ENCODE measurements at regions not wholly inside any gene's neighbourhood (a gene's known extent, or its start where the extent isn't known, plus 50 kb on each side); places are given as distances from the start of the nearest gene placed in this dataset.
"Not testable (repeated sequence)": the region's sequence is repeated elsewhere in the genome, so short reads cannot be mapped to it uniquely, and the experiment has no call there.

DNA sequence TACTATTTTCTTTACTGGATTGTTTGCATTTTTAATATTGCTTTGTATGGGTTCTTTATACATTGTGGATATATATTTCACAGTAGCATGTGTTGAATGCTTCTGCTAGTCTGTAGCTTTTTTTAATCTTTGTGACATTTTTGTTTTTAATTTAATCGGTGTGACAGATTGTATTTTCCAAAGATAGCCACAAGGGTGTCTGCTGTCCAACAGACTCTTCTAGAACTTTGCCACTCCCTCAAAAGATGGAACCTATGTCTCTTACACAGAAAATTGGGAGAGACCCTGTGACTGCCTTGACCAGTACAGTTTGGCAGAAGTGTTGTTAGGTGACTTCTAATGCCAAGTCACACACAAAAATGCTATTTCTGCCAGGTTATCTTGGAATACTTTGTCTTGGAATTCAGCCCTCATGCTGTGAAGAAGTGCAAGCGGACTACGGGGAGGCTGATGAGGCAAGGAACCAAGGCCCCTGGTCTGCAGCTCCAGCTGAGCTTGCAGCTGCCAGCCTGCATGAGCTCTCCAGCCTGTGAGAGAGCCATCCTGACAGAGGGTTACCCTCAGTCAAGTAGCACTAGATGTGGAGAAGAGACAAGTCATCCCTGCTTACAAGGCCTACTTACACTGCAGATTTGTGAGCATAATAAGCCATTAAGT is 110.8 kb downstream of the TDRD15 start:
- no peaks in the 10 kb centered on the region for H3K27me3 ChIP-seq
- no peak overlapping the region for H3K4me3 ChIP-seq
- H3K36me3 ChIP-seq (ENCODE audit: low read depth, missing control alignments) = no peaks in the 10 kb centered on the region
- no peak for DNase-seq
- no peak overlapping the region for H3K27ac ChIP-seq
- 65 to 88% methylated on average over 3 of the region's 3 CpGs for WGBS, 2 donors
- no peaks in the 10 kb centered on the region for H3K9me3 ChIP-seq
- TF ChIP-seq POLR2A (IDR thresholded peaks at IDR 0.05) = no peak
- H3K4me1 ChIP-seq = peaks cover 5% of the 10 kb centered on the region
- intact Hi-C loops (cut with DNase I; ENCODE audit: low total_unique reads) = no loop called here

DNA sequence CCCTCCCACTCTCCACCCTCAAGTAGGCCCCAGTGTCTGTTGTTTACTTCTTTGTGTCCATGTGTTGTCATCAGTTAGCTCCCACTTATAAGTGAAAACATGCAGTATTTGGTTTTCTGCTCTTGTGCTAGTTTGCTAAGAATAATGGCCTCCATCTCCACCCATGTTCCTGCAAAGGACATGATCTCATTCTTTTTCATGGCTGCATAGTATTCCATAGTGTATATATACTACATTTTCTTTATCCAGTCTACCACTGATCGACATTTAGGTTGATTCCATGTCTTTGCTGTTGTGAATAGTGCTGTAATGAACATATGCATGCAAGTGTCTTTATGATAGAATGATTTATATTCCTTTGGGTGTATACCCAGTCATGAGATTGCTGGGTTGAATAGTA is 116.0 kb downstream of the TDRD15 start:
- H3K27ac ChIP-seq; H3K36me3 ChIP-seq (ENCODE audit: low read depth, missing control alignments); H3K4me1 ChIP-seq; H3K4me3 ChIP-seq; DNase-seq; intact Hi-C loops (cut with DNase I; ENCODE audit: low total_unique reads); H3K9me3 ChIP-seq; H3K27me3 ChIP-seq: not testable (repeated sequence)
- 88 to 96% methylated on average over 1 of the region's 1 CpG for WGBS, 2 donors

DNA sequence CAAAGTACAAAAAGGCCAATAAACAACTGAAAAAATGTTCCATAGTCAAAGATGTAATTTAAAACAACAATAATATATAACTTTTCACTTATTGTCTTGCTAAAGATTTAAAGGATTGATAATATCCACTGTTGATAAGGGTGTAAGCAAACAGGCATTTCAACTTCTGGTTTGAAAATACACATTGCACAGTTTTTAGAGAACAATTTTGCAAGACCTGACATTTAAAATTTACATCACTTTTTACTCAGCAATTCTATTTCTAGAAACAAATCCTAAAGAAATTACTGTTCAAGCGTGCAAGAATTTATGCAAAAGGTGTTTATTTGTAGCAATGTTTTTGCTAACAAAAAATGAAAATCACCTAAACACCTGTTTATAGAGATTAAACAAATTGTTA is 120.4 kb downstream of the TDRD15 start:
- no peak for DNase-seq
- no peaks in the 10 kb centered on the region for H3K27me3 ChIP-seq
- H3K27ac ChIP-seq = no peak overlapping the region
- intact Hi-C loops (cut with DNase I; ENCODE audit: low total_unique reads) = no loop called here
- WGBS, 2 donors = 92 to 94% methylated on average over 1 of the region's 1 CpG
- no peaks in the 10 kb centered on the region for H3K4me1 ChIP-seq
- no peaks in the 10 kb centered on the region for H3K9me3 ChIP-seq
- no peaks in the 10 kb centered on the region for H3K36me3 ChIP-seq (ENCODE audit: low read depth, missing control alignments)
- TF ChIP-seq, protein P1, sequence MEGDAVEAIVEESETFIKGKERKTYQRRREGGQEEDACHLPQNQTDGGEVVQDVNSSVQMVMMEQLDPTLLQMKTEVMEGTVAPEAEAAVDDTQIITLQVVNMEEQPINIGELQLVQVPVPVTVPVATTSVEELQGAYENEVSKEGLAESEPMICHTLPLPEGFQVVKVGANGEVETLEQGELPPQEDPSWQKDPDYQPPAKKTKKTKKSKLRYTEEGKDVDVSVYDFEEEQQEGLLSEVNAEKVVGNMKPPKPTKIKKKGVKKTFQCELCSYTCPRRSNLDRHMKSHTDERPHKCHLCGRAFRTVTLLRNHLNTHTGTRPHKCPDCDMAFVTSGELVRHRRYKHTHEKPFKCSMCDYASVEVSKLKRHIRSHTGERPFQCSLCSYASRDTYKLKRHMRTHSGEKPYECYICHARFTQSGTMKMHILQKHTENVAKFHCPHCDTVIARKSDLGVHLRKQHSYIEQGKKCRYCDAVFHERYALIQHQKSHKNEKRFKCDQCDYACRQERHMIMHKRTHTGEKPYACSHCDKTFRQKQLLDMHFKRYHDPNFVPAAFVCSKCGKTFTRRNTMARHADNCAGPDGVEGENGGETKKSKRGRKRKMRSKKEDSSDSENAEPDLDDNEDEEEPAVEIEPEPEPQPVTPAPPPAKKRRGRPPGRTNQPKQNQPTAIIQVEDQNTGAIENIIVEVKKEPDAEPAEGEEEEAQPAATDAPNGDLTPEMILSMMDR (IDR thresholded peaks at IDR 0.05) = no peak
- no peak for TF ChIP-seq POLR2A (IDR thresholded peaks at IDR 0.05)
- no peak overlapping the region for H3K4me3 ChIP-seq

DNA sequence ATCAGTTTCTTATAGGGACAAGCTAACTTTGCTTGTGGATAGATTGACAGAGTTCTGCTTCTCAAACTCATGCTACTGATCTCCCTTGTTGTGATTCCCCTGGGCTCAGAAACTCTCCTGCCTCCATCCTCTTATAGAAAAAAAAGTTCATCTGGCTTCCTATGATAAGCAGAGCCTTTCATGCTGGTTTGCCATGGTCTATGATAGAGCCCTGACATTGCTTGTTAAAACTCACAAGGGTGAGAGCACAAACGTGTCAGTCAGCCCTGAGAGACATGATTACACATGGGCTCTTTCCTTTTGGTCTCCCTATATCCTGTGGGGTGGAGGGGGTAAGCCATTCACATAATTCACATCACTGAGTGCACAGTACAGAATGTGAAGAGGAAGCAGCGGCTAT is 121.8 kb downstream of the TDRD15 start:
- no peak overlapping the region for H3K27ac ChIP-seq
- 84 to 91% methylated on average over 2 of the region's 2 CpGs for WGBS, 2 donors
- no peaks in the 10 kb centered on the region for H3K9me3 ChIP-seq
- intact Hi-C loops (cut with DNase I; ENCODE audit: low total_unique reads) = no loop called here
- no peaks in the 10 kb centered on the region for H3K4me1 ChIP-seq
- H3K4me3 ChIP-seq = no peak overlapping the region
- H3K36me3 ChIP-seq (ENCODE audit: low read depth, missing control alignments) = no peaks in the 10 kb centered on the region
- no peak for TF ChIP-seq POLR2A (IDR thresholded peaks at IDR 0.05)
- TF ChIP-seq, protein P1 (IDR thresholded peaks at IDR 0.05) = no peak
- no peaks in the 10 kb centered on the region for H3K27me3 ChIP-seq
- DNase-seq = no peak

DNA sequence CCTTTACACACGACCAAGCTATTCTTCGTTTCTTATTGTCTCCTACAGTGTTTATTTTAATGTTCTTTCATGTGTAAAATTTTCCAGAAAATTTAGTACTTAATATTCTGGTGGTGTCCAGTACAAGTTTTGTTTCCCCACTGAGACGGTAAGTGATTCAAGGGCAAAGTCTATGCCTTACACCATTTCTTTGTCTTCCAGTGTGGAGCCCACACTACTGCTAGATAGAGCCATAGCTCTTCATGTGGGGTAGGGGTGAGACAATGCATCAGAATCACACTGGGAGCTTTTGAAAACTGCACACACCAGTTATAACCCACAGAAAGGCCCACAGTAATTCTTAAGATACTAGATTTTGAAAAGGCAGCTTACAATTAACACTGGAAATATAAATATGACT is 125.6 kb downstream of the TDRD15 start:
- WGBS, 2 donors = 79 to 82% methylated on average over 3 of the region's 3 CpGs
- H3K4me3 ChIP-seq = no peak overlapping the region
- no peaks in the 10 kb centered on the region for H3K9me3 ChIP-seq
- no peak overlapping the region for H3K27ac ChIP-seq
- TF ChIP-seq, protein P1 (IDR thresholded peaks at IDR 0.05) = no peak
- no peak for TF ChIP-seq POLR2A (IDR thresholded peaks at IDR 0.05)
- no peak for DNase-seq
- no peaks in the 10 kb centered on the region for H3K36me3 ChIP-seq (ENCODE audit: low read depth, missing control alignments)
- intact Hi-C loops (cut with DNase I; ENCODE audit: low total_unique reads) = no loop called here
- no peaks in the 10 kb centered on the region for H3K27me3 ChIP-seq
- no peaks in the 10 kb centered on the region for H3K4me1 ChIP-seq

DNA sequence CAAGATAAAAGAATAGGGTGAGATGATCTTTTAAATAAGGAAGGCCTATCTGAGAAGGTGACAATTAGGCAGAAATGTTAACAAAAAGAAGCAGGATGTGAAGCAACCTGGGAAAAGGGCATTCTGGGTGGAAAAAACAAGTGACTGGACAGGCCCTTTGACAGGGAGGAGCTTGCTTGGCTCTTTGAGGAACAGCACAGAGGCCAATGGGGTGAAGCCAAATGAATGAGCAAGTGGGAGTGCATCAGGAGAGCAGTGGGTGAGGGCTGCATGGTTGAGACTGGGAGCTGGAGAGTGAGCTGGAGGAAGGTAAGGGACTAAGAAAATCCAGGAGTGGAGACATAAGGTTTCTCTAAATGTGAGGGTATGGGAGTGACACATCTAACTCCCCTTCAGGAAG is 126.9 kb downstream of the TDRD15 start:
- H3K27me3 ChIP-seq = no peaks in the 10 kb centered on the region
- intact Hi-C loops (cut with DNase I; ENCODE audit: low total_unique reads) = no loop called here
- H3K4me3 ChIP-seq = no peak overlapping the region
- no peaks in the 10 kb centered on the region for H3K36me3 ChIP-seq (ENCODE audit: low read depth, missing control alignments)
- DNase-seq = no peak
- TF ChIP-seq, protein P1 (IDR thresholded peaks at IDR 0.05) = no peak
- no peak for TF ChIP-seq POLR2A (IDR thresholded peaks at IDR 0.05)
- no peak overlapping the region for H3K27ac ChIP-seq
- no peaks in the 10 kb centered on the region for H3K9me3 ChIP-seq
- H3K4me1 ChIP-seq = no peaks in the 10 kb centered on the region

All from testis (tissue), 2 donors.